HG03520 (cell line): ENCODE measurements at regions not wholly inside any gene's neighbourhood (a gene's known extent, or its start where the extent isn't known, plus 50 kb on each side); places are given as distances from the start of the nearest gene placed in this dataset.
"Not testable (repeated sequence)": the region's sequence is repeated elsewhere in the genome, so short reads cannot be mapped to it uniquely, and the experiment has no call there.

ENCODE experiments used
- ATAC-seq: cut with Tn5 transposase; IDR thresholded peaks from one replicate; pipeline ENCODE4 v1.9.1; 2021; ENCODE audit warnings: mild to moderate bottlenecking, moderate library complexity; ENCODE audit not compliant: unreplicated experiment

DNA sequence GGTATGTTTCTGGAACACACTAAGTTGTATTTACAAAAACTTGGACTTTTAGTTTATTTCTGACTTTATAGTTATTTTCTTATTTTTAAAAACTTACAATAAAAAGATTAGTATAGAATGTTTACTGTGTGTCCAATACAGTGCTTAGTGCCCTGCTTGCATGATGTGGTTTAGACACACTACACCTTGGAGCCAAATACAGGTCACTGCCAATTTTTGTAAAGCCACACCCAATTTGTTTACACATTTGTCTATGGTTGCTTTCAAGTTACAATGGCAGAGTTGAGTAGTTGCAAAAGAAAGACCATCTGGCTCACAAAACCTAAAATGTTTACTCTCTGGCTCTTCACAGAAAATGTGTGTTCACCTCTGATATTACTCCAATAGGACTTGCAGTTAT, 807.1 kb downstream of the KCNJ2 start:
- no peak for ATAC-seq

DNA sequence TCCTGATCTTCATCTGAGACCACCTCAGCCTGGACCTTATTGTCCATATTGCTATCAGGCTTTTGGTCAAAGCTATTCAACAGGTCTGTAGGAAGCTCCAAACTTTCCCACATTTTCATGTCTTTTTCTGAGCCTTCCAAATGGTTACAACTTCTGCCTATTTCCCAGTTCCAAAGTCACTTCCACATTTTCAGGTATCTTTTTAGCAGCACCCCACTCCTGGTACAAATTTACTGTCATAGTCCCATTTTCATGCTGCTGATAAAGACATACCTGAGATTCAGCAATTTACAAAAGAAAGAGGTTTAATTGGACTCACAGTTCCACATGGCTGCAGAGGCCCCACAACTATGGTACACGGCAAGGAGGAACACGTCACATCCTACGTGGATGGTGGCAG, 815.5 kb downstream of the KCNJ2 start:
- no peak for ATAC-seq

DNA sequence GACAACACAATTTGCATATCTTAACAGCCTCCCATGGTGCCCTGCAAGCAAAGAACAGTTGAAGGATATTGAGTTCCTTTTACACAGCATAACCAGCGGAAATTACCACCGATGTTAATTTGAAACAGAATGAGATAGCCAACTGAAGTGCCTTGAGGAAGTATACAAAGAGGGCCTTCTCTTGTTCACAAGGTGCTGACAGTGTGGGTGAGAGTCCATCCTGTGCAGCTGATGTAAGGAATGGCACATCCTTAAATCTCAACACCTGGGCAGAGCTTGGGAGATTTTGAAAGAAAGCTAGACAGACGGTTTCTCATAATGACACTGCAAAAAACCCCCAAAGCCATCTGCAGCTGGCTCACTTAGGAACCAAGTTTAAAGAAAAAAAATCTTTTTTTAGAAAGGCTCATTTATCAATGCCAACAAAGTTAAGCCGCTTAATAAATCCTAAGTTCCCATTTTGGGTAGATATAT, 818.6 kb downstream of the KCNJ2 start:
- ATAC-seq: no peak

DNA sequence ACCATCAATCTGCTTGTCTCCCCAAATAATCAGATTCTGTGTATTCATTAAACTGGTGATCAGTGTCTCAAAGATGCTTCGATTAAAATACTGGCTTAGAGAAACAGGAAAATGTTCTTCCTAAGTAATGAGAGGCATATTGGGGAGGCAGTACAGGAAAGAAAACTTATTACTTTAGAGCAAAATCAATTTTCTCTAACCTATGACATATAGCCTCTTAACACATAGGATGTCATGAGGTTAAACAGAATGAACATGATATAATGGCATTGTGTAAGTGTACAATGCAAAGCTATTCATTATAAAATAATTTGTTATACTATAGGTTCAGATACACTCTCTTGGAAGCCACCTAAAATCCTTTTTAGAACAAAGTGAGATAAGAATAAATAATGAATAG, 819.3 kb downstream of the KCNJ2 start:
- ATAC-seq: no peak

DNA sequence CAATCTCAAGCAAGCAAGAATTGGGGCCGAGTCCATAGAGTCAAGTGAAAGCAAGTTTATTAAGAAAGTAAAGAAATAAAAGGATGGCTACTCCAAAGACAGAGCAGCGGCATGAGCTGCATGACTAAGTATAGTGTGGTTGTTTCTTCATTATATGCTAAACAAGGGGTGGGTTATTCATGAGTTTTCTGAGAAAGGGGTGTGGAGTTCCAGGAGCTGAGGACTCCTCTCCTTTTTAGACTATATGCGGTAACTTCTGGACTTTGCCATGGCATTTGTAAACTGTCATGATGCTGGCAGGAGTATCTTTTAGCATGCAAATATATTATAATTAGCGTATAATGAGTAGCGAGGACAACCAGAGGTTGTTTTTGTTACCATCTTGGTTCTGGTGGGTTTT, 819.9 kb downstream of the KCNJ2 start:
- ATAC-seq: no peak

DNA sequence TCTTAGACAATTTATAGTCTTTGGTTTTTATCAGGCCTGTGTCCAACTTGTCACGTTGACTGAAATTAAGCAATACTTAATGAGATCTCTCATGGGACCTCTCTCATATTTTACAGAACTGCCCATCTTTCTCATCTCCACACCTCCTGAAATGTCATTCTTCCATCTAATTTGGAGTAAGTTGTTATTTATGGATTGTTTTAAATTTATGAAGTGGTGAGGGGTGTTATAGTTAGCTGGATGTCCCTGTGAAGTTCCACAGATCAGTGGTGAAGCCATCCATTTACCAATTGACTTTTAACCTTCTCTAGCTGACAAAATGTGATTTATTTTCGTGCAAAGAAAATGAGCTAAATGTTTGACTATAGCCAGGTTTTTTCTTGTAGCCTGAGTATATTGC, 824.9 kb downstream of the KCNJ2 start:
- no peak for ATAC-seq

DNA sequence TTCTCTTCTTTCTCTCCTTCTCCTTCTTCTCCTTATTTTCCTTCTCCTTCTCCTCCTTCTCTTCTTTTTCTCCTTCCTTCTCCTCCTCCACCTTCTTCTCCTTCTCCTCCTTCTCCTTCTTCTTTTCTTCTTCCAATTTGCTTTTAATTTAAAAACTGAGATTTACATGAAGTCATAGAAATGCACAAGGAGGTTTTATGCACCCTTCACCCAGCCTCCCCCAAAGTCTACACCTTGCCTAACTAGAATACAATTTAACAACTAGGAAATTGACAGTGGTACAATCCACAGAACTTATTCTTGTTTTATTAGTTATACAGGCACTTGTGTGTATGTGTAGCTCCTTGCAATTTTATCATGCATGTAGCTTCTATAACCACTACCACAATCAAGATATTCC, 826.7 kb downstream of the KCNJ2 start:
- ATAC-seq: no peak

DNA sequence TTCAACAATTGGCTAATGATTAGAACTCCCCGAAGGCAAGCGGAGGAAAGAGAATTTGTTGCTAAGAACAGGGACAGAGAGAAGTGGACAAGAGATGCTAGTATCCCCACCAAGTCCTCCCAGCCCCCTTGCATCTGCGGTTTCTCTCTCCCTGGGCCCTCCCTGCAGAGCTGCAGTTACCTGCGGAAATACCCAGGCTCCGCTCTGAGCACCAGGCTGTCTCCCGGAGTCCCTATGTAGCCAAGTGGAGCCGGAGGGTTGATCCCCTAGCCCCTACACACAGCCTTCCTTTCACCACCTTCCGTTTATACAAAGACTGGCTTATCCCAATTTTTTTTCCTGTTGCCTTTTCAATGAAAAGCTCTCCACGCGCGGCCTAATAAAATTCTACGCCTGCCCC, 834.4 kb downstream of the KCNJ2 start:
- no peak for ATAC-seq

DNA sequence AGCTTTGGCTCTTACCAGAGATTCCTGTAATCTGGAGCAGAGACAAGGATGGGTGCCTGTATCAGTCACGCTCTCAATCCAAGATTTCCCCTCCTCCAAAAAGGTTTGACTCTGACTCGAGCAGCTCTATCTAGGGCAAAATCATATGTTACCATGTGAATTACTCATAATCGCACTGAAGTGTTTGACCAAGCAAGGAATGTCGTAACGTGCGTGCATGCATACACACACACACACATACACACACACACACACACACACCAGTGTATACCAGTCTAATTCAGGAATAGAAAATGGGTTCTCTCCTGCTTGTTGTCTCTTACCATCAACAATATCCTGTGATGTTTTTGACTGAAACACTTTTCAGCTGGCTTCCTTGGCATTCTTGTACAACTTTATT, 835.1 kb downstream of the KCNJ2 start:
- ATAC-seq: no peak

DNA sequence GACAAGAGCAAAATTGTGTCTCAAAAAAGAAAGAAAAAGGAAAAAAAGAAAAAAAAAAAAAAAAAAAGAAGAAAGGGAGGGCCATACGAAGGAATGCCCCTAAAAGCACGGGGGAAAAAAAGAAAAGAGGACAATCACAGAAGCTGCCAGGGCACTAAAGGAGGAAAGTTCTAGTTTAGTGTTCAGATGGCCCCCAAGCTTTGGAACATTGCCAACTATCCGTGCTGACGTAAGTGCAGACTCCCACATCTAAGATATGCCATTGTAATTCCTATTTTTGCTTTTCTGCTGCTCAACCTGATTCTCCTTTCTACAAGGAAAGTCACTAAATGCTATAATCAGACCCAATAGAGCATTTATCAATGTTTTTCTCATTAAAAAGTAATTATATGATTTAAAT, 842.1 kb downstream of the KCNJ2 start:
- ATAC-seq: no peak

DNA sequence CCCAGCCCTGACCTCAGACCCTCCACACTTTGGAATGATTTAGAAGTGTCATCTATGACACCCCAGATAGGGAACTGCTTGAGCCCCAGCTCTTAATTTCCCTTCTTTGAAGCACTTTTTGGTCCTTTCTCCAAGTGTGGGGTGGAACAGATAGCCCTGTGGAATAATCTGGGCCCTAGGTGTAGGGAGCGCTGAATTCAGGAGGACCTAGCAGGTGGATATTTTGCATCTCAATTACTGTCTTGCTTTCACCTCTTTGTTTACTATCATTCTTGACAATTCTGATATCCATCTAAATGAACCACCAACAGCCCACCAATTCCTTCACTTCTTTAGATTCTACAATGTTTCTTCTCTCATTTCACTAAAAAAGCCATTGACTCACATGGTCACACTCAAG, 850.4 kb downstream of the KCNJ2 start:
- ATAC-seq: no peak

DNA sequence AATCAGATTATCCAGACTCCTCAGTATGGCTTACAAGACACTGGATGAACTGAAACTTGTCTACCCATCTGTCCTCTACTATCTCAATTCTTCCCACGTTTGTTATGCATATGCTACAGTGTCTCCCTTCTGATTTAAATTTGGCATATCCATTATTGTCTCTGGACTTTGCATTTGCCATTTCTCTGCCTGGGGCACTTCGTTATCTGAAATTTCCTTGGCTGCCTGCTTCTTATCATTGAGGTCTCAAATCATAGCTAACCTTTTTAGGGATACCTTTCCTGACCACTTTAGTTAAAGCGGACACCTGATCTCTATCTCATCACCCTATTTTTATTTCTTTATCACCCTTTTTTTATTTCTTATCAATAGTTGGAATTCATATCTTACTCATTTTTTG, 853.4 kb downstream of the KCNJ2 start:
- ATAC-seq: no peak

DNA sequence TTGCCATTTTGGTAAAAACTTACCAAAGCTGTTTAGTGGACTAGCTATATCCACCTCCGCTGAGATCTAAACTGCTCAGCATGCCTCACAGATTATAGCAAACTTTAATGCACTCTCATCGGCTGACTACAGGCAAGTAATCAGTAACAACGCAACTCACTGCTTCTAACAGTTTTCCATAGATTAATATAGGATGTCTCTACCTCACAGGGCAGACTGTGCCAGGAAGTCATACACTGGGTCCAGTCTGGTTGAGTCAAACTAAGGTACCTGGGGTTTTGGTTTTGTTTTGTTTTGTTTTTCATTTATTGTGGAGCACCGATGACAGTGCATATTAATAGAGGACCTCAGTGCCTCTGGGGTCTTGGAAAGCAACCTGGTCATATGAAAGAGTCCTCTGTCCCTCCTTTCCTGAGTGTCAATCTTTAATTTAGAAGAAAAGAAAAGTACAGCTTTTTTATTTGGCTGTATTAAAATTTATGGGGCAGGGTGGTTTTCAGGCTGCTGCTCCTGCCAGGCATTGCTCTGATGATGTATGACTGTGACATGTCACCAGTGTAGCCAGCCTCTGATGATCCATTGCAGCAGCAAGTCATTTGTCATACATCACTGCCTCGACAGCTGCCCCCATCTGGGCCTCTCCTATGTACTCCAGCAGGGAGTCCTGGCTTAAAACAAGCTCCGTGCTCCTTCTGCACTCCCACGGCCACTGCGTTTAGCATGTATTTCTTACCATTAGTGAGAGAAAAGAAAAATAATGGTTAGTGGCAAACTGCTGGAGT, 854.1 kb downstream of the KCNJ2 start:
- ATAC-seq: no peak

DNA sequence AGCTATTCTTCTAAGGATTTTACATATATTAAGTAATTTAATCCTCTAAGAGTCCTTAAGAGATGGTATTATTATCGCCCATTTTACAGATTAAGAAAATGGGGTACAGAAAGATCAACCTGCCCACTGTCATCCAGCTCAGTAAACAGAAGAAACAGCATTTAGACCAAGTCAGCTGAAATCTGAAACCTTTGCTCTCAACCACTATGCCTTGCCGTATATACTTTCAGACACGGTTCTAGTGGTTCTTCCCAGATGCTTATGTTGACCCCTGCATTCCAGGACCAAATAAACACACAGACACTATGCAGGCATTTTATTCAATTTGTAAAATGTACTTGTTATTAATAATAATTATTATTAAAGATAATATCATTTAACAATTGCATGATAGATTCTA, 854.8 kb downstream of the KCNJ2 start:
- ATAC-seq: no peak

DNA sequence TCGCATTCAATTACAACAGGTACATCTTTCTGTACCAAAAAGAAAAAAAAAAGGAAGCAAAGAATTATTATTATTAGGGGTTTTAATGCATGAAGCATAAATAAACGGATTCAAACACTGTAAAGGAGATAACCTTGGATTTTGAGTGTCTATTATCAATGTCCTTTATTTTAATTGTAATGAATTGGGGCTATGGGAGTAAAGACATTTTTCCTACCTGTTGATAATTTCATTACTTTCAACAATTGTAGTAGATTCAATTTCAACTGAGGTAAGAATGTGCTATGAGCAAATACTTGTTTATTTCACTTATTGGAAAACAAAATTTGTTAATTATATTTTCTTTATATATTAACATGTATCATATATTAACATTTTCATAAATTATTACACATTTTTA, 855.6 kb downstream of the KCNJ2 start:
- ATAC-seq: no peak

DNA sequence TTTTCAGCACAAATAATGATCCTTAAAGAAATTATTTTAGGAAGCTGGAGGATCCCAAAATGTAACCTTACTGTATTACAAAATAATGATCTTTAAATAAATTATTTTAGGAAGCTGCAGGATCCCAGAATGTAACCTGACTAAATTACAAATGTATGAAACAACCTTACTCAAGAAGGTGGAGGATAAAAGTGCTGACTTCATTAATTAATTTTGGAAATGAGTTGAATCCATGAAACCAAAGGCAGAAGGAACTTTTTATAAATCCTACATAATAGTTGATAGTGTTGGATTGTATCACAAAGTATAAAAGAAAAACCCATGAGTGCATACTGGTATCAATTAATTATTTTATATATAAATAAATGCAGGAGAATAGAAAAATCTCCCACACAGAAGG, 859.9 kb downstream of the KCNJ2 start:
- no peak for ATAC-seq

DNA sequence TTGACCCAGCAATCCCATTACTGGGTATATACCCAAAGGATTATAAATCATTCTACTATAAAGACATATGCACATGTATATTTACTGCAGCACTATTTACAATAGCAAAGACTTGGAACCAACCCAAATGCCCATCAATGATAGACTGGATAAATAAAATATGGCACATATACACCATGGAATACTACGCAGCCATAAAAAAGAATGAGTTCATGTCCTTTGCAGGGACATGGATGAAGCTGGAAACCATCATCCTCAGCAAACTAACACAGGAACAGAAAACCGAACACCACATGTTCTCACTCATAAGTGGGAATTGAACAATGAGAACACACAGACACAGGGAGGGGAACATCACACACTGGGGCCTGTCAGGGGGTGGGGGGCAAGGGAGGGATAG, 862.0 kb downstream of the KCNJ2 start:
- ATAC-seq: not testable (repeated sequence)

DNA sequence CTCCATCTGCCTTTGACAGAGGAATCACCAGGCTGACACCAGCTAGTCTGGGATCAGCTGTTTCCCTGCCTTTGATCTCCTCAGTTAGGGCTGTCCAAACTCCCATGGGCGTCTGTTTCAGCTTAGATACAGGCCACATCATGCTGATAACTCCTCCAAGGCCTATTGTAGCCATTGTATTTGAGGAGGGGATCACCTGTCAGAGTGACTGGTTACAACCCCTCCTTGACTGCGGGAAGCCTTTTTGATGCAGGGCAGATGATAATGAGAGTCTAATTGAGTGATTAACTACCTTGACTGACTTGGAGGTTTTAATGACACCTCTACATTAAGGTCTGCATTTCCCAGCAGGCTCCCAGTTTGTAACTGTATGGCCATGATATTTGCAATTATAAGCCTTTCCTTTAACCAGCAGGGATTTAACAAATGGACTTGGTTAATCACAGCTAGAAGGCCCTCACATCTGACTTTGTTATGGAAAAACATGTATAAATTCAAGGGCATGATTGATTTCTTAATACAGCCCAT, 863.5 kb downstream of the KCNJ2 start:
- ATAC-seq: no peak

DNA sequence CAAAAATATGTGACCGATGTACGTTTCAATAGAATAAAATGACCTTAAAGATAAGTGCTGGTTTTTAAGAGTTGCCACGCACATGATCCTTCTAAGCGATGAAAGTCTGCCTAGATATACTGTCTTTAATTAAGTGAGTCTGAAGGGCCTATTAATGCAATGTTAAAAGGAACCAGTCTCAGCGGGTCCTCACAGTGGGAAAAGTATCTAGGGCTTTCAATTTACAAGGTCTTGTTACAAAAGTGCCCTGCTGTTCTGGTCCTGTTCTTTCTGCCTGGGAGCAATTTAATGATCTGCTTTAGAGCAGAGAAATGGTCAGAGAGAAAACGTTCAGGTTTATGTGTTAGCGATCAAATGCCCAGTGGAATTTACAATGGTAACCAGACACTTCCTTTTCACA, 864.0 kb downstream of the KCNJ2 start:
- ATAC-seq: no peak

DNA sequence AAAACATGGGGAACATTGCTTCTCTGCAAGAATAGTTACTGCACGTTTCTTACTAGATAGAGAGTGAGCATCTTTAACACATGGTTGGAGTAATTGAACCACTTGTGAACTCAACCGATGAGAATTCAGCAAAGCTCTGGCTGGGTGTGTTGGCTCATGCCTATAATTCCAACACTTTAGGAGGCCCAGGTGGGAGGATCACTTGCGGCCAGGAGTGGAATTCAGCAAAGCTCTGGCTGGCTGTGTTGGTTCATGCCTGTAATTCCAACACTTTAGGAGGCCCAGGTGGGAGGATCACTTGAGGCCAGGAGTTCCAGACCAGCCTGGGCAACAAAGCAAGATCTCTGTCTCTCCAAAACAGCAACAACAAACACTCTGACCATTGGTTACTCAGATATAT, 865.9 kb downstream of the KCNJ2 start:
- ATAC-seq: no peak

DNA sequence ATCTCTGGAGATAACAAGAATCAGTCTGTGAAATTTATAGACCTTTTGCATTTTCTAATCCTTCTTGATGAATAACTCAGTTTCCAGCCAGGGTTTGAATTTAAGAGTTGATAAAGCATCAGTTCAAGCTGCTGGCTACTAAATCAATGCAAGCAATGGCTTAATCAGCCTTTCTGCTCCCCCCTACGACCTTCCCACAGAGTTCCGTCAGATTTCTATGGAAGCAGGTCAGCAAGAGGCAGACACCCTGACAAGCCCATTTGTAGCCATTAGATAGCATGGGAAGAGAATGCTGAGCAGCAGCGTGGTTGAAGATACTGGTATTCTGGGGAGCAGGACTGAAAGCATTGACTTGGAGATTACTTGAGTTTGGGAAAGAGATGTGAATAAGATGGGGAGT, 868.1 kb downstream of the KCNJ2 start:
- ATAC-seq: no peak

DNA sequence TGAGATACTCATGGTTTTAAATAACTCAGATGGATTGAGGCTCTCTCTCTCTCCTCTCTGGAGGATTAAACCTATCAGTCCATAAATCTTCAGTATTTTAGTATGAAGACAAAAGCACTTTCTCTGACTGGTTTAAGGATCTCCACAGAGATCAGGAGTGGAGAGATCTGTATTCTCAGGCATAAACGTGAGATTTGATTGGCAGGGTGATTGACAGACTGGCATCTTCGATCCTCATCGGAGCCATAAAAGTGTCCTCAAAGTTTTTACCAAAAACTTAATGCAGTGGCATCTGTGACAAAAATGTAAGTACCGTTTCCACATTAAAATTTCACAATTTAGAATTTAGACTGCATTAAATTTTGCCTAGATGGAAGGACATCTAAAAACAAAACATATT, 870.1 kb downstream of the KCNJ2 start:
- no peak for ATAC-seq

DNA sequence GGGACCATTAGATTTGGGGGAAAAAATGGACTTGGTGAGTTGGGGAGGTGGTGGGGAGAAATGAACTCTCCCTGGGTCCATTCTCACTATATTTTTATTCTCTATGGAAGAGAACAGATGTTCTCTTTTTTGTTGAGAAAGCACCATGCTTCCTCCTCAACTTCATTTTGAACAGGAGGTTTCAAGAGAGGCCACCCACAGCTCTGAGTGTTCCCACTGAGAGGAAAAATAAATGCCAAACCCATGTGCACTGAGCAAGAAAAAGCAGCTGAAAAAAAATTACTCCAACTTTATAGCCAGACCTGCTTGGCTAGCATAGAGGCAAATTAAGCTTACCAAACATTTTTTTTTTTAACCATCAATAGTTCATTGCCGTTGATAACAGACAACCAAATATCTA, 883.6 kb downstream of the KCNJ2 start:
- no peak for ATAC-seq
